ENCODE measurements at regions not wholly inside any gene's neighbourhood (a gene's known extent, or its start where the extent isn't known, plus 50 kb on each side); places are given as distances from the start of the nearest gene placed in this dataset.

DNA sequence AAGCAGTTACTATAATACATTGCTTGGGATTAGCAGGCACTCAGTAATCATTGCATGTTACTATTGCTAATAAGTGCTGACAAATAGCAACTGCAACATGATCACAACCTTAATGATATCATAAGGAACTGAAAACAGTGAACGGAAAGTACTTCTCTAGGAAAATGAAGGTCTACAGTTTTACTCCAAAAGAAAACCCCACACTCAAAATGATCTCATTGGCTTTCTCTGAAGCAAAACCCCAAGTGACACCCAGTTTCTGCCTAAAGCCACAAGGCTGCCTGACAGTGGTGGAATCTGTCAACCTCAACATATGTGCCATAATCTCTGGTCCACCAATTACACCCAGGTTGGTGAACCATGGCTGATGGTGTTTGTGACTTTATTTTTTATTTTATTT, 137.6 kb downstream of the PTGER3 start:
- Histone ChIP-seq H3K27ac (ENCODE audit: control insufficient read depth, insufficient read depth, low read length) (no peak overlapping the region), H3K4me1 (ENCODE audit: control insufficient read depth, extremely low read depth, insufficient read depth, low read length) (no peaks in the 10 kb centered on the region), H3K4me2 (ENCODE audit: control insufficient read depth, extremely low read depth, insufficient read depth, low read depth, low read length) (no peak overlapping the region), H3K4me3 (ENCODE audit: control insufficient read depth in 2 of 3, extremely low read depth in 1 of 3, insufficient read depth in 2 of 3, low read depth in 1 of 3, low read length in 3 of 3) (no peak overlapping the region), H3K79me2 (ENCODE audit: control insufficient read depth, insufficient read depth, low read length) (no peaks in the 10 kb centered on the region), H3K27me3 (ENCODE audit: control insufficient read depth, extremely low read depth, insufficient read depth, low read length) (no peaks in the 10 kb centered on the region), H4K20me1 (ENCODE audit: control insufficient read depth, extremely low read depth, insufficient read depth, low read length) (no peaks in the 10 kb centered on the region), H3K9me1 (ENCODE audit: control insufficient read depth, extremely low read depth, insufficient read depth, low read length) (no peaks in the 10 kb centered on the region), H3K9me3 (ENCODE audit: control insufficient read depth, low read depth, low read length) (no peaks in the 10 kb centered on the region), H2AFZ (ENCODE audit: control insufficient read depth, low read length) (no peak overlapping the region), H3K9ac (ENCODE audit: control insufficient read depth, extremely low read depth, insufficient read depth, low read length) (no peak overlapping the region), H3K36me3 (ENCODE audit: control insufficient read depth in 2 of 2, extremely low read depth in 1 of 2, insufficient read depth in 2 of 2, low read length in 2 of 2) (no peaks in the 10 kb centered on the region)
- DNase-seq (ENCODE audit: low read depth, low spot score) (no peak), FAIRE-seq (no peak)
- TF ChIP-seq EZH2 (IDR thresholded peaks at IDR 0.05; ENCODE audit: low read length) = no peak
- TF ChIP-seq, protein P1, sequence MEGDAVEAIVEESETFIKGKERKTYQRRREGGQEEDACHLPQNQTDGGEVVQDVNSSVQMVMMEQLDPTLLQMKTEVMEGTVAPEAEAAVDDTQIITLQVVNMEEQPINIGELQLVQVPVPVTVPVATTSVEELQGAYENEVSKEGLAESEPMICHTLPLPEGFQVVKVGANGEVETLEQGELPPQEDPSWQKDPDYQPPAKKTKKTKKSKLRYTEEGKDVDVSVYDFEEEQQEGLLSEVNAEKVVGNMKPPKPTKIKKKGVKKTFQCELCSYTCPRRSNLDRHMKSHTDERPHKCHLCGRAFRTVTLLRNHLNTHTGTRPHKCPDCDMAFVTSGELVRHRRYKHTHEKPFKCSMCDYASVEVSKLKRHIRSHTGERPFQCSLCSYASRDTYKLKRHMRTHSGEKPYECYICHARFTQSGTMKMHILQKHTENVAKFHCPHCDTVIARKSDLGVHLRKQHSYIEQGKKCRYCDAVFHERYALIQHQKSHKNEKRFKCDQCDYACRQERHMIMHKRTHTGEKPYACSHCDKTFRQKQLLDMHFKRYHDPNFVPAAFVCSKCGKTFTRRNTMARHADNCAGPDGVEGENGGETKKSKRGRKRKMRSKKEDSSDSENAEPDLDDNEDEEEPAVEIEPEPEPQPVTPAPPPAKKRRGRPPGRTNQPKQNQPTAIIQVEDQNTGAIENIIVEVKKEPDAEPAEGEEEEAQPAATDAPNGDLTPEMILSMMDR (optimal IDR thresholded peaks at IDR 0.05 in 1 of 3, IDR thresholded peaks at IDR 0.05 in 1 of 3, conservative IDR thresholded peaks at IDR 0.05 in 1 of 3; ENCODE audit: extremely low read depth in 1 of 3, insufficient read depth in 2 of 3, low read length in 3 of 3) = no peak
- dilution Hi-C loops (cut with MboI; ENCODE audit: extremely low pct_ligation_motif_present, low sequenced_read_pairs) = no loop called here

DNA sequence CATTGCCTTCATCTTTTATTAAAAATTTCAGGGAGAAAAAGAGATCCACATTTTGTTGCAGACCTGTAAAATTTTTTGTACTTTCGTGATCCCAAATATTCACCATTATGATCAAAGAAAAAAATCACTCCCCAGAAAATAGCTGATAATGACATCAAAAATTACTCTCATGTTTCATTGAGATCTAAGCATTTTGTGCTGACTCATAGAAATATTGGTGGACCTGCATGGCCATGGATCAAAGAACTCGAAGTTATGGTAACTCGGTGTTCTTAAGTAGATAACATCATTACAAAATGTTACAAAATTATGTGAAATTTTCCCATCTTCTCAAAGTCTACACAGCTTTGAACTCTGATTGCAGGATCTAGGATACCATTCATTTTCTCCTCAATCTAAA, 135.8 kb downstream of the PTGER3 start:
- no peak overlapping the region for H3K4me3 ChIP-seq (ENCODE audit: control insufficient read depth in 2 of 3, extremely low read depth in 1 of 3, insufficient read depth in 2 of 3, low read depth in 1 of 3, low read length in 3 of 3)
- no peak overlapping the region for H2AFZ ChIP-seq (ENCODE audit: control insufficient read depth, low read length)
- dilution Hi-C loops (cut with MboI; ENCODE audit: extremely low pct_ligation_motif_present, low sequenced_read_pairs) = no loop called here
- H4K20me1 ChIP-seq (ENCODE audit: control insufficient read depth, extremely low read depth, insufficient read depth, low read length) = no peaks in the 10 kb centered on the region
- H3K36me3 ChIP-seq (ENCODE audit: control insufficient read depth in 2 of 2, extremely low read depth in 1 of 2, insufficient read depth in 2 of 2, low read length in 2 of 2) = no peaks in the 10 kb centered on the region
- H3K27me3 ChIP-seq (ENCODE audit: control insufficient read depth, extremely low read depth, insufficient read depth, low read length) = no peaks in the 10 kb centered on the region
- no peaks in the 10 kb centered on the region for H3K4me1 ChIP-seq (ENCODE audit: control insufficient read depth, extremely low read depth, insufficient read depth, low read length)
- H3K4me2 ChIP-seq (ENCODE audit: control insufficient read depth, extremely low read depth, insufficient read depth, low read depth, low read length) = no peak overlapping the region
- no peaks in the 10 kb centered on the region for H3K9me1 ChIP-seq (ENCODE audit: control insufficient read depth, extremely low read depth, insufficient read depth, low read length)
- no peak for DNase-seq (ENCODE audit: low read depth, low spot score)
- no peaks in the 10 kb centered on the region for H3K9me3 ChIP-seq (ENCODE audit: control insufficient read depth, low read depth, low read length)
- FAIRE-seq = no peak
- H3K27ac ChIP-seq (ENCODE audit: control insufficient read depth, insufficient read depth, low read length) = no peak overlapping the region
- no peak overlapping the region for H3K9ac ChIP-seq (ENCODE audit: control insufficient read depth, extremely low read depth, insufficient read depth, low read length)
- H3K79me2 ChIP-seq (ENCODE audit: control insufficient read depth, insufficient read depth, low read length) = no peaks in the 10 kb centered on the region
- TF ChIP-seq, protein P1 (optimal IDR thresholded peaks at IDR 0.05 in 1 of 3, IDR thresholded peaks at IDR 0.05 in 1 of 3, conservative IDR thresholded peaks at IDR 0.05 in 1 of 3; ENCODE audit: extremely low read depth in 1 of 3, insufficient read depth in 2 of 3, low read length in 3 of 3) = no peak
- no peak for TF ChIP-seq EZH2 (IDR thresholded peaks at IDR 0.05; ENCODE audit: low read length)
